Liver (tissue), 3 donors: ENCODE measurements at regions not wholly inside any gene's neighbourhood (a gene's known extent, or its start where the extent isn't known, plus 50 kb on each side); places are given as distances from the start of the nearest gene placed in this dataset.

Source experiments
- ATF3 ChIP-seq: IDR thresholded peaks from 2 replicates; pipeline ENCODE4 v1.6.1; 2016; ENCODE audit warnings: antibody characterized with exemption
- CTCF ChIP-seq: fragments of 150-350 bp; IDR thresholded peaks from 2 replicates; pipeline ENCODE4 v1.5.1; 2017; ENCODE audit warnings: improper control_type of control experiment, low read depth, low read length; ENCODE audit not compliant: missing input control
- EGR1 ChIP-seq, 2 donors: IDR thresholded peaks; 2 replicates each; pipeline ENCODE4 v1.6.1; 2016 to 2018; ENCODE audit warnings: antibody characterized with exemption in 2 of 2, low read depth in 2 of 2
- FOXA1 ChIP-seq: IDR thresholded peaks from 2 replicates; pipeline ENCODE4 v1.6.1; 2016; ENCODE audit warnings: antibody characterized with exemption
- JUND ChIP-seq, 2 donors: IDR thresholded peaks; 2 replicates each; pipeline ENCODE4 v1.6.1; 2016; ENCODE audit warnings: antibody characterized with exemption in 2 of 2
- MAX ChIP-seq: IDR thresholded peaks from 2 replicates; pipeline ENCODE4 v1.6.1; 2016; ENCODE audit warnings: antibody characterized with exemption
- RAD21 ChIP-seq, 2 donors: IDR thresholded peaks; 2 replicates each; pipeline ENCODE4 v1.6.1; 2016; ENCODE audit warnings: antibody characterized with exemption in 2 of 2, mild to moderate bottlenecking in 2 of 2
- TAF1 ChIP-seq: conservative IDR thresholded peaks from 2 replicates; pipeline ENCODE4 v1.6.1; 2016; ENCODE audit warnings: antibody characterized with exemption, mild to moderate bottlenecking
- YY1 ChIP-seq: IDR thresholded peaks from 2 replicates; pipeline ENCODE4 v1.6.1; 2016; ENCODE audit warnings: antibody characterized with exemption, mild to moderate bottlenecking
- TF ChIP-seq, protein P1 (sequence below): IDR thresholded peaks from 2 replicates; pipeline ENCODE4 v1.6.1; 2016; ENCODE audit warnings: antibody characterized with exemption, mild to moderate bottlenecking
- donor health status: healthy.
- donor health status: healthy.

DNA sequence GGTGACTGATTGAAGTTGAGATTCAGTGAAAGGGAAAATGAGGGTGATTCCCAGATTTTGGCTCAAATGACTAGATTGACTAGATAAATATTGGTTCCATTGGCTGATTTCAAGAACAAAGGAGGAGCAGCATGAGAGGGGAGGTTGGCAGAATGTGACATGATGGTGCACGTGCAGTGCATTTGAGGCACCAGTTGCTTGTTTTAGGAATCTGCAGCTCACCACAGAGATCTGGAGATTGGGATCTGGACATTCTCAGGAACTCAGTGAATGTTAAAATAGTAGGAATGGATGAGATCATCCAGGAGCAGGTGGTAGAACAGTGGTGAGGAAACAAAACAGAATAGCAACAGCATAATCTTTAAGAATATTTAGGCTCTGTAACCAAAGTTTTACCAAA lies 496.3 kb downstream of the DHX35 start:
- TF ChIP-seq CTCF (no peak), FOXA1 (no peak), MAX (no peak), ATF3 (no peak), EGR1 (IDR thresholded peaks at IDR 0.05; ENCODE audit: low read depth in 2 of 2) (no peak), YY1 (no peak), RAD21 (IDR thresholded peaks at IDR 0.05) (no peak), TAF1 (no peak), JUND (IDR thresholded peaks at IDR 0.05) (no peak)
- TF ChIP-seq, protein P1, sequence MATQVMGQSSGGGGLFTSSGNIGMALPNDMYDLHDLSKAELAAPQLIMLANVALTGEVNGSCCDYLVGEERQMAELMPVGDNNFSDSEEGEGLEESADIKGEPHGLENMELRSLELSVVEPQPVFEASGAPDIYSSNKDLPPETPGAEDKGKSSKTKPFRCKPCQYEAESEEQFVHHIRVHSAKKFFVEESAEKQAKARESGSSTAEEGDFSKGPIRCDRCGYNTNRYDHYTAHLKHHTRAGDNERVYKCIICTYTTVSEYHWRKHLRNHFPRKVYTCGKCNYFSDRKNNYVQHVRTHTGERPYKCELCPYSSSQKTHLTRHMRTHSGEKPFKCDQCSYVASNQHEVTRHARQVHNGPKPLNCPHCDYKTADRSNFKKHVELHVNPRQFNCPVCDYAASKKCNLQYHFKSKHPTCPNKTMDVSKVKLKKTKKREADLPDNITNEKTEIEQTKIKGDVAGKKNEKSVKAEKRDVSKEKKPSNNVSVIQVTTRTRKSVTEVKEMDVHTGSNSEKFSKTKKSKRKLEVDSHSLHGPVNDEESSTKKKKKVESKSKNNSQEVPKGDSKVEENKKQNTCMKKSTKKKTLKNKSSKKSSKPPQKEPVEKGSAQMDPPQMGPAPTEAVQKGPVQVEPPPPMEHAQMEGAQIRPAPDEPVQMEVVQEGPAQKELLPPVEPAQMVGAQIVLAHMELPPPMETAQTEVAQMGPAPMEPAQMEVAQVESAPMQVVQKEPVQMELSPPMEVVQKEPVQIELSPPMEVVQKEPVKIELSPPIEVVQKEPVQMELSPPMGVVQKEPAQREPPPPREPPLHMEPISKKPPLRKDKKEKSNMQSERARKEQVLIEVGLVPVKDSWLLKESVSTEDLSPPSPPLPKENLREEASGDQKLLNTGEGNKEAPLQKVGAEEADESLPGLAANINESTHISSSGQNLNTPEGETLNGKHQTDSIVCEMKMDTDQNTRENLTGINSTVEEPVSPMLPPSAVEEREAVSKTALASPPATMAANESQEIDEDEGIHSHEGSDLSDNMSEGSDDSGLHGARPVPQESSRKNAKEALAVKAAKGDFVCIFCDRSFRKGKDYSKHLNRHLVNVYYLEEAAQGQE, result no peak
